HG03354 (cell line): ENCODE measurements at regions not wholly inside any gene's neighbourhood (a gene's known extent, or its start where the extent isn't known, plus 50 kb on each side); places are given as distances from the start of the nearest gene placed in this dataset.

Source experiments
- ATAC-seq: cut with Tn5 transposase; IDR thresholded peaks from one replicate; pipeline ENCODE4 v1.9.1; 2021; ENCODE audit warnings: mild to moderate bottlenecking; ENCODE audit not compliant: unreplicated experiment, poor library complexity, severe bottlenecking

GRCh38 chr6:82073484-82073883 is 174.1 kb downstream of the IBTK start:
- ATAC-seq: no peak

- no peak for ATAC-seq
These were observed 174.8 kb downstream of the IBTK start for GRCh38 chr6:82072751-82073150.

GRCh38 chr6:82072121-82072521 is 175.4 kb downstream of the IBTK start:
- no peak for ATAC-seq

- ATAC-seq: no peak
These were observed 178.8 kb downstream of the IBTK start for GRCh38 chr6:82068721-82069120.

- ATAC-seq: peak; percentile 99
These were observed 180.5 kb downstream of the IBTK start for GRCh38 chr6:82066991-82067411.

- ATAC-seq: no peak
These were observed 181.3 kb downstream of the IBTK start for GRCh38 chr6:82066196-82066595.

- no peak for ATAC-seq
These were observed 184.0 kb downstream of the IBTK start for GRCh38 chr6:82063574-82063973.

- ATAC-seq: no peak
These were observed 185.3 kb downstream of the IBTK start for GRCh38 chr6:82062219-82062618.

- no peak for ATAC-seq
These were observed 189.5 kb downstream of the IBTK start for GRCh38 chr6:82057846-82058554.

- no peak for ATAC-seq
These were observed 191.0 kb downstream of the IBTK start for GRCh38 chr6:82056567-82056966.

- no peak for ATAC-seq
These were observed 201.4 kb downstream of the IBTK start for GRCh38 chr6:82045965-82046756.

- ATAC-seq: peak; percentile 83
These were observed 206.9 kb downstream of the IBTK start for GRCh38 chr6:82040405-82041221.

- ATAC-seq: no peak
These were observed 208.9 kb downstream of the IBTK start for GRCh38 chr6:82038631-82039030.

GRCh38 chr6:82035526-82035925 is 212.0 kb downstream of the IBTK start:
- no peak for ATAC-seq

- no peak for ATAC-seq
These were observed 213.8 kb downstream of the IBTK start for GRCh38 chr6:82033631-82034211.

- no peak for ATAC-seq
These were observed 215.1 kb downstream of the IBTK start for GRCh38 chr6:82032444-82032843.

GRCh38 chr6:82030761-82031503 is 216.6 kb downstream of the IBTK start:
- no peak for ATAC-seq

GRCh38 chr6:82030301-82030700 is 217.2 kb downstream of the IBTK start:
- ATAC-seq: no peak

GRCh38 chr6:82025271-82025670 is 222.3 kb downstream of the IBTK start:
- no peak for ATAC-seq
